Tongue (tissue), 1 donor: ENCODE measurements at regions not wholly inside any gene's neighbourhood (a gene's known extent, or its start where the extent isn't known, plus 50 kb on each side); places are given as distances from the start of the nearest gene placed in this dataset.

Experiments used
- DNase-seq: peaks from one replicate; pipeline ENCODE4 v3.0.0-alpha.2; 2015

GRCh38 chr4:131084997-131085396 lies 1989.0 kb downstream of the C4orf33 start:
- no peak for DNase-seq

- peak; percentile 54 for DNase-seq
These were observed 1995.9 kb downstream of the C4orf33 start for GRCh38 chr4:131091896-131092295.

- no peak for DNase-seq
These were observed 1997.4 kb downstream of the C4orf33 start for GRCh38 chr4:131093303-131093702.

- no peak for DNase-seq
These were observed 2003.0 kb downstream of the C4orf33 start for GRCh38 chr4:131098976-131099375.

GRCh38 chr4:131113273-131113672 lies 2017.3 kb downstream of the C4orf33 start:
- DNase-seq: no peak

- no peak for DNase-seq
These were observed 2017.8 kb downstream of the C4orf33 start for GRCh38 chr4:131113704-131114103.

GRCh38 chr4:131119661-131120060 lies 2023.7 kb downstream of the C4orf33 start:
- DNase-seq: no peak

GRCh38 chr4:131137196-131137595 lies 2011.9 kb upstream of the PCDH10 start:
- no peak for DNase-seq

GRCh38 chr4:131159261-131159660 lies 1989.8 kb upstream of the PCDH10 start:
- no peak for DNase-seq

GRCh38 chr4:131192318-131192717 lies 1956.8 kb upstream of the PCDH10 start:
- no peak for DNase-seq

GRCh38 chr4:131207589-131207988 lies 1941.5 kb upstream of the PCDH10 start:
- no peak for DNase-seq

GRCh38 chr4:131248314-131248713 lies 1900.8 kb upstream of the PCDH10 start:
- no peak for DNase-seq

GRCh38 chr4:131251321-131251720 lies 1897.8 kb upstream of the PCDH10 start:
- no peak for DNase-seq

GRCh38 chr4:131257241-131257640 lies 1891.9 kb upstream of the PCDH10 start:
- no peak for DNase-seq

GRCh38 chr4:131258361-131258760 lies 1890.7 kb upstream of the PCDH10 start:
- DNase-seq: no peak

- DNase-seq: no peak
These were observed 1860.7 kb upstream of the PCDH10 start for GRCh38 chr4:131288441-131288840.

- DNase-seq: no peak
These were observed 1852.9 kb upstream of the PCDH10 start for GRCh38 chr4:131296192-131296591.

GRCh38 chr4:131302108-131302507 lies 1847.0 kb upstream of the PCDH10 start:
- DNase-seq: no peak

- DNase-seq: no peak
These were observed 1844.4 kb upstream of the PCDH10 start for GRCh38 chr4:131304686-131305085.

GRCh38 chr4:131309628-131310027 lies 1839.5 kb upstream of the PCDH10 start:
- DNase-seq: no peak

GRCh38 chr4:131316086-131316485 lies 1833.0 kb upstream of the PCDH10 start:
- no peak for DNase-seq

- no peak for DNase-seq
These were observed 1811.2 kb upstream of the PCDH10 start for GRCh38 chr4:131337936-131338335.

GRCh38 chr4:131339137-131339536 lies 1810.0 kb upstream of the PCDH10 start:
- DNase-seq: no peak

GRCh38 chr4:131344761-131345160 lies 1804.3 kb upstream of the PCDH10 start:
- DNase-seq: no peak

GRCh38 chr4:131347816-131348215 lies 1801.3 kb upstream of the PCDH10 start:
- no peak for DNase-seq
